ENCODE measurements at regions not wholly inside any gene's neighbourhood (a gene's known extent, or its start where the extent isn't known, plus 50 kb on each side); places are given as distances from the start of the nearest gene placed in this dataset.
A peak's percentile ranks its signal among the peaks of the same experiment; 100 is the strongest.
"Not testable (repeated sequence)": the region's sequence is repeated elsewhere in the genome, so short reads cannot be mapped to it uniquely, and the experiment has no call there.

- no peaks in the 10 kb centered on the region for H3K9me3 ChIP-seq
- H3K27me3 ChIP-seq = no peaks in the 10 kb centered on the region
- no peaks in the 10 kb centered on the region for H3K36me3 ChIP-seq
- no peak for DNase-seq
- H3K4me3 ChIP-seq = no peak overlapping the region
Observed at GRCh38 chr2:231644426-231644825, 51.8 kb downstream of the TEX44 start.

GRCh38 chr2:231646476-231646875 lies 53.8 kb downstream of the TEX44 start:
- Histone ChIP-seq H3K27me3 (no peaks in the 10 kb centered on the region), H3K36me3 (no peaks in the 10 kb centered on the region), H3K9me3 (no peaks in the 10 kb centered on the region), H3K4me3 (no peak overlapping the region)
- DNase-seq = no peak

GRCh38 chr2:231648579-231649174 lies 56.0 kb downstream of the TEX44 start:
- no peaks in the 10 kb centered on the region for H3K27me3 ChIP-seq
- DNase-seq = peak; percentile 67

GRCh38 chr2:231651561-231651960 lies 56.8 kb upstream of the PTMA start:
- not testable (repeated sequence) for DNase-seq, H3K36me3 ChIP-seq, H3K27me3 ChIP-seq, H3K9me3 ChIP-seq, H3K4me3 ChIP-seq

More at GRCh38 chr2:231648579-231649174, 56.0 kb downstream of the TEX44 start:
- Histone ChIP-seq H3K36me3 (no peaks in the 10 kb centered on the region), H3K4me3 (no peak overlapping the region), H3K9me3 (no peaks in the 10 kb centered on the region)

GRCh38 chr2:231655488-231655887 lies 52.8 kb upstream of the PTMA start:
- H3K27me3 ChIP-seq = no peaks in the 10 kb centered on the region
- H3K9me3 ChIP-seq = no peaks in the 10 kb centered on the region
- DNase-seq = no peak
- H3K4me3 ChIP-seq = no peak overlapping the region
- H3K36me3 ChIP-seq = no peaks in the 10 kb centered on the region

GRCh38 chr2:231655894-231656293 lies 52.4 kb upstream of the PTMA start:
- Histone ChIP-seq H3K27me3 (no peaks in the 10 kb centered on the region), H3K36me3 (no peaks in the 10 kb centered on the region), H3K4me3 (no peak overlapping the region), H3K9me3 (no peaks in the 10 kb centered on the region)
- DNase-seq = no peak
